ENCODE measurements at regions not wholly inside any gene's neighbourhood (a gene's known extent, or its start where the extent isn't known, plus 50 kb on each side); places are given as distances from the start of the nearest gene placed in this dataset.

DNA sequence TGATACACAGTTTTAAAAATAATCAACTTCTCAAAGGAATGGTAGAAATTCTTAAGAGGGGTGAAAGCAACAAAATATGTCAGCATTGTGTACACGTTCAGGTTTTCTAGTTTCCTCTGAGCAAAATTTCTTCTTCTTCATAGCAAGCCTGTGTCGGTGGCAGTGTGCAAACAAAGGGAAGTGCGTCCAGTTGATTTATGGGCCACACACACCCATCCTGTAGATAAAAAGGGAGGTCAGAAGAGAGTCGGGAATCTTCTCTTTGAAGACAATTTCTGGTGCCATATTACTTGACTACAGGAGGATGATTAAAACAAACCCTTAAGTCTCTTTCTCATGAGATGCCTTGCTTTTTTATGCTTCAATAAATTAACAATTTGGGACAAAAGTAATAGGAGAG, 484.1 kb upstream of the SALL1 start:
- intact Hi-C loops (cut with micrococcal nuclease) = no loop called here
- H3K36me3 ChIP-seq = no peaks in the 10 kb centered on the region
- no peaks in the 10 kb centered on the region for H3K4me1 ChIP-seq
- peaks cover 22% of the 10 kb centered on the region for H3K27me3 ChIP-seq (ENCODE audit: low read depth)
- H3K9me3 ChIP-seq (replicated peaks) = no peaks in the 10 kb centered on the region
- H3K4me3 ChIP-seq = no peak overlapping the region
- DNase-seq = no peak
- no peak overlapping the region for H3K27ac ChIP-seq (replicated peaks)
- TF ChIP-seq, protein P1, sequence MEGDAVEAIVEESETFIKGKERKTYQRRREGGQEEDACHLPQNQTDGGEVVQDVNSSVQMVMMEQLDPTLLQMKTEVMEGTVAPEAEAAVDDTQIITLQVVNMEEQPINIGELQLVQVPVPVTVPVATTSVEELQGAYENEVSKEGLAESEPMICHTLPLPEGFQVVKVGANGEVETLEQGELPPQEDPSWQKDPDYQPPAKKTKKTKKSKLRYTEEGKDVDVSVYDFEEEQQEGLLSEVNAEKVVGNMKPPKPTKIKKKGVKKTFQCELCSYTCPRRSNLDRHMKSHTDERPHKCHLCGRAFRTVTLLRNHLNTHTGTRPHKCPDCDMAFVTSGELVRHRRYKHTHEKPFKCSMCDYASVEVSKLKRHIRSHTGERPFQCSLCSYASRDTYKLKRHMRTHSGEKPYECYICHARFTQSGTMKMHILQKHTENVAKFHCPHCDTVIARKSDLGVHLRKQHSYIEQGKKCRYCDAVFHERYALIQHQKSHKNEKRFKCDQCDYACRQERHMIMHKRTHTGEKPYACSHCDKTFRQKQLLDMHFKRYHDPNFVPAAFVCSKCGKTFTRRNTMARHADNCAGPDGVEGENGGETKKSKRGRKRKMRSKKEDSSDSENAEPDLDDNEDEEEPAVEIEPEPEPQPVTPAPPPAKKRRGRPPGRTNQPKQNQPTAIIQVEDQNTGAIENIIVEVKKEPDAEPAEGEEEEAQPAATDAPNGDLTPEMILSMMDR (IDR thresholded peaks at IDR 0.05; ENCODE audit: borderline replicate concordance) = no peak

DNA sequence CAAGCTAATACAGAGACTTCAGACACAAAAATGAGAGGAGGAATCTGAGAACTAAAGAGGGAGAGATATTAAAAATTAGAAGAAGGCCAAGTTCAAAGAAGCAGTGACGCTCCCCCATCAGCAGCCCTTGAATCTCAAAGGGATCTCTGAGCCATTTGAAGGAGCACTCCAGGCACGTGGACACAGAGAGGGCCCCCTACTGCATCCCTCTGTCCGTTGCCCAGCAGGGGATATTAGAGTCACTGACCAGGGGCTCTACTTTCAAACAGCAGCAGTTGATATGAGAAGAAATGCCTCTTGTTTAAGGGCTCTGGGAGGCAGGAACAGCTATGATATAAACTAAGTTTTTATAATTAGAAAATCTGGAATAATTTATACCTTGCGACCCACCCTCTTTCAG, 479.0 kb upstream of the SALL1 start:
- Histone ChIP-seq H3K27me3 (ENCODE audit: low read depth) (no peaks in the 10 kb centered on the region), H3K27ac (replicated peaks) (no peak overlapping the region), H3K4me1 (no peaks in the 10 kb centered on the region), H3K9me3 (replicated peaks) (no peaks in the 10 kb centered on the region), H3K4me3 (no peak overlapping the region), H3K36me3 (no peaks in the 10 kb centered on the region)
- intact Hi-C loops (cut with micrococcal nuclease) = no loop called here
- DNase-seq = no peak
- TF ChIP-seq, protein P1 (IDR thresholded peaks at IDR 0.05; ENCODE audit: borderline replicate concordance) = no peak

DNA sequence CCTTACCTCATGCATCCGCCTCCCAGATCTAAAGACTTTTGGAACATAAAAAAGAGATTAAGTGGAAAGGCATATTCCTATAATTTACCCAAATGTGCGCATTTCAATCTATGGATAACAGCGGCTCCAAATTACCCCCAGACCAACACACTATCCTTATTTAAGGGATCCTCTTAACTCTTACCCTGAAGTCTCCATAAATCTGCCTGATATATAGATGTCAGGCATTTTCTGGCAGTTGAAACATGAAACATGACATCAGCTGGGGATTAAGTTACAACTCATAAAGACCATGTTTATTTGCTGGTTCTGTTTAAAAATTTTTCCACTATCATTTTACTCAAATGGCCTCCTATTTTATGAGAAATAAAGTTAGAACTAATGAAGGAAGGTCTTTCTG, 478.5 kb upstream of the SALL1 start:
- TF ChIP-seq, protein P1 (IDR thresholded peaks at IDR 0.05; ENCODE audit: borderline replicate concordance) = no peak
- no peaks in the 10 kb centered on the region for H3K4me1 ChIP-seq
- H3K36me3 ChIP-seq = no peaks in the 10 kb centered on the region
- no peak overlapping the region for H3K27ac ChIP-seq (replicated peaks)
- intact Hi-C loops (cut with micrococcal nuclease) = no loop called here
- no peaks in the 10 kb centered on the region for H3K27me3 ChIP-seq (ENCODE audit: low read depth)
- H3K4me3 ChIP-seq = no peak overlapping the region
- H3K9me3 ChIP-seq (replicated peaks) = no peaks in the 10 kb centered on the region
- no peak for DNase-seq

DNA sequence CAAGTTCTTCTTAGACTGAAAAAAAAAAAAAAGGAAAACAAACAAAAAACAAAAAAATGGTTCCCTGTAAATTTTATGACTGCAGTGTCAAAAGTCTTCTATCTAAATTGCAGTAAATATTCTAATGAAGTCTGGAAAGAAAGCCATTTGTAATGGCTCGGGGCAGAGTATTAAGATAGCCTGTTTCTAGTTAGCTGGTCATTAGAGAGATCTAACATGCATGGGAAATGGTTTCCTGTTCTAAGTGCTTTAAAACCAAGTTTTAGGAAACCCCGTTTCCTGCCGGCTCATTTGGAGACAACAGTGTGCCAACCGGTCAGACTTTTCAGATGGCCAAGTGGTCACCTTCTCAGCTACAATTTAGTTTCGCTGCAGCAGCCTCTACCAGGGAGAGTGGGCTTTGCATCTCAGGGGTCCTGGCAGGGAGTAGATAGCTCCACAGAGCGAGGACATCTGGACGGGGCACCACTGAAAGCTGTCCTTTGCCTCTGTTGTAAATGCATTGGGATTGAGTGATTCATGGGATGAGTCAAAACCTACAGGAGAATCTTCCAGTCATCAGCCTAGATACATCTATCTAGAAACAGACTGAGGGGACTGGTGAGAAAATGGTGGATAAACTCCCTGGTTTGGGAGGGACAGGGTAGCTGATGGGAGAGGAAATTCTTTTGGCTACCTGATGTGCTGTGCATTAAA, 473.2 kb upstream of the SALL1 start:
- TF ChIP-seq, protein P1 (IDR thresholded peaks at IDR 0.05; ENCODE audit: borderline replicate concordance) = no peak
- Histone ChIP-seq H3K27ac (replicated peaks) (no peak overlapping the region), H3K4me3 (no peak overlapping the region), H3K27me3 (ENCODE audit: low read depth) (no peaks in the 10 kb centered on the region), H3K36me3 (no peaks in the 10 kb centered on the region), H3K9me3 (replicated peaks) (no peaks in the 10 kb centered on the region), H3K4me1 (no peaks in the 10 kb centered on the region)
- no peak for DNase-seq
- intact Hi-C loops (cut with micrococcal nuclease) = no loop called here

DNA sequence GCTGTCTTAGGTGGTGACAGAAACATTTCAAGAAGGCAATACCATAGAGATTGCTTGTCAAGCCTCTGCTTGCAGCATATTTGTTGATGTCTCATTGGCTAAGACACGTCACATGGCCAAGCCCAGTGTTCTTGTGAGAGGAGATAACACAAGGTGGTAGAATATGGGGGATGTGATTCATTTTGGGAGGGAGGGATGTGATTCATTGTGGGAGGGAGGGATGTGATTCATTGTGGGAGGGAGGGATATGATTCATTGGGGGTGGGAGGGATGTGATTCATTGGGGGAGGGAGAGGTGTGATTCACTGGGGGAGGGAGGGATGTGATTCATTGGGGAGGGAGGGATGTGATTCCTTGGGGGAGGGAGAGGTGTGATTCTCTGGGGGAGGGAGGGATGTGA, 470.5 kb upstream of the SALL1 start:
- intact Hi-C loops (cut with micrococcal nuclease) = no loop called here
- TF ChIP-seq, protein P1 (IDR thresholded peaks at IDR 0.05; ENCODE audit: borderline replicate concordance) = no peak
- Histone ChIP-seq H3K27me3 (ENCODE audit: low read depth) (no peaks in the 10 kb centered on the region), H3K36me3 (no peaks in the 10 kb centered on the region), H3K4me1 (no peaks in the 10 kb centered on the region), H3K9me3 (replicated peaks) (no peaks in the 10 kb centered on the region), H3K27ac (replicated peaks) (no peak overlapping the region), H3K4me3 (no peak overlapping the region)
- DNase-seq = no peak

Measured in left ventricle myocardium inferior (tissue), 1 donor.